ENCODE measurements at regions not wholly inside any gene's neighbourhood (a gene's known extent, or its start where the extent isn't known, plus 50 kb on each side); places are given as distances from the start of the nearest gene placed in this dataset.

DNA sequence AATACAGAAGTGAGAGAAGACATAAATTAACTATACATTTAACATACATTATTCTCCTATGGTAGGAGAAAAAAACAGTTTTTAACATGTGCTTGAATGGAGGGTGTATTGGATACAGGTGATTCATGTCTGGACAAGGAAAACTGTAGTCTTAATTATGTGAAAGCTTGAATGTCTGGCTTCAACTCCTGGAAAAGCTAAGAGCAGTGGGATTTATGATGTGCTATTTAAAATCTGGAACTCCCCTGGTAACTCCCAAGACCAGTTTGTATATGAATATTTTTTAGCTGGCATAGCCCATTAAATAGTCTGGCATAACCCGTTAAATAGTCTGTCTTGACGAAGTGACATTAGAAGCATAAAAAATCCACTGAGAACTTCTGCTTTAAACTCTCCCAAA lies 410.0 kb upstream of the PTCHD4 start:
- Histone ChIP-seq H3K23ac (ENCODE audit: insufficient read length, low read depth, low read length) (no peak overlapping the region), H3K4ac (ENCODE audit: low read depth, low read length) (no peak overlapping the region), H3K23me2 (ENCODE audit: insufficient read length, low read depth, low read length, poor library complexity, severe bottlenecking) (no peaks in the 10 kb centered on the region), H2BK20ac (ENCODE audit: low read depth, low read length, poor library complexity, severe bottlenecking) (no peak overlapping the region), H3K27ac (ENCODE audit: insufficient read length, low read depth, low read length) (no peak overlapping the region), H3K27me3 (ENCODE audit: insufficient read depth, low read length) (no peaks in the 10 kb centered on the region), H3K56ac (ENCODE audit: insufficient read length, low read depth, low read length) (no peak overlapping the region), H3K79me2 (ENCODE audit: insufficient read depth, low read length) (no peaks in the 10 kb centered on the region), H4K91ac (ENCODE audit: insufficient read length, low read depth, low read length) (no peak overlapping the region), H2AFZ (ENCODE audit: low read length) (no peak overlapping the region), H4K20me1 (ENCODE audit: control insufficient read depth, insufficient read depth, insufficient read length) (no peaks in the 10 kb centered on the region), H2AK5ac (ENCODE audit: insufficient read length, low read length) (no peak overlapping the region), H2BK12ac (ENCODE audit: insufficient read length, low read depth, low read length) (no peak overlapping the region), H2BK120ac (ENCODE audit: low read depth, low read length, poor library complexity, severe bottlenecking) (no peak overlapping the region), H4K5ac (ENCODE audit: insufficient read length, low read depth, low read length) (no peak overlapping the region), H2BK15ac (ENCODE audit: low read depth, low read length) (no peak overlapping the region), H4K8ac (replicated peaks; ENCODE audit: insufficient read length, low read depth, low read length) (no peak overlapping the region), H3K18ac (ENCODE audit: insufficient read length, low read depth, low read length) (no peak overlapping the region), H3T11ph (ENCODE audit: low read length) (no peak overlapping the region), H2BK5ac (ENCODE audit: insufficient read length, low read length) (no peak overlapping the region), H3K9ac (ENCODE audit: extremely low read depth, insufficient read length, low read length) (no peak overlapping the region), H3K4me2 (ENCODE audit: insufficient read depth, insufficient read length, low read length) (no peak overlapping the region), H3K14ac (ENCODE audit: insufficient read depth, low read length) (no peak overlapping the region), H3K4me1 (ENCODE audit: insufficient read depth, low read length) (no peaks in the 10 kb centered on the region), H3K79me1 (ENCODE audit: insufficient read depth, low read depth, low read length, poor library complexity, severe bottlenecking) (no peaks in the 10 kb centered on the region), H3K9me3 (ENCODE audit: control insufficient read depth, low read depth, low read length) (no peaks in the 10 kb centered on the region)
- TF ChIP-seq CTCF (conservative IDR thresholded peaks at IDR 0.05): no peak
- H3K4me3 Mint-ChIP-seq: no peak overlapping the region
- H3K27ac Mint-ChIP-seq: no peak overlapping the region
- no peaks in the 10 kb centered on the region for H3K36me3 Mint-ChIP-seq (ENCODE audit: insufficient read depth in 1 of 3, low read depth in 3 of 3)
- H3K27me3 Mint-ChIP-seq (ENCODE audit: low read depth): no peaks in the 10 kb centered on the region
- no peaks in the 10 kb centered on the region; a peak in 1 of 5 replicates for H3K9me3 Mint-ChIP-seq
- WGBS (ENCODE audit: extremely low coverage, insufficient read length, low lambda C conversion rate): no CpG with 5 or more reads among the region's 2 CpGs
- H3K4me1 Mint-ChIP-seq: no peaks in the 10 kb centered on the region
- no peak for DNase-seq

Data from H9 (cell line).